ENCODE measurements at regions not wholly inside any gene's neighbourhood (a gene's known extent, or its start where the extent isn't known, plus 50 kb on each side); places are given as distances from the start of the nearest gene placed in this dataset.

DNA sequence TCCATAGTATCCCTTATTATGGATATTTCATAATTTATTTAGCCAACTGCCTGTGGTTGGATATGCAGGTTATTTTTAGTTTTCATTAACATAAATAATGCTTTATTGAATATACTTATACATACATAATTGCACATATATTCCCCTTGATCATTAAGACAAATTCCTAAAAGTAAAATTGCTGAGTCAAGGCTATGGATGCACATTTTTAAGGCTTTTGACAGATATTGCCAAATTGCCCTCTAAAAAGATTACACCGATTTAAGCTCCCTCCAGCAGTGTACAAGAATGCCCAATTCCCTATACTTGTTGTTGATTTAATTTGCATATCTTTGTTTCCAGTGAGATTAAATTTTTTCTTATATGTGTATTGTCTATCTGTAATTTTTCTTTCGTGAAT, 176.7 kb downstream of the C1orf94 start:
- TF ChIP-seq POLR2AphosphoS2 (conservative IDR thresholded peaks at IDR 0.05; ENCODE audit: low read length) (no peak), MYC (IDR thresholded peaks at IDR 0.05; ENCODE audit: borderline replicate concordance, low read length) (no peak), MAZ (IDR thresholded peaks at IDR 0.05; ENCODE audit: borderline replicate concordance, low read depth, low read length) (no peak), ZC3H11A (IDR thresholded peaks at IDR 0.05) (no peak), SMC3 (IDR thresholded peaks at IDR 0.05) (no peak), JUNB (IDR thresholded peaks at IDR 0.05) (no peak), ZSCAN20 (CRISPR knock-in tag; IDR thresholded peaks at IDR 0.05) (no peak), CHD2 (IDR thresholded peaks at IDR 0.05; ENCODE audit: low read length, partially characterized antibody) (no peak), POLR2A (IDR thresholded peaks at IDR 0.05; ENCODE audit: low read length) (no peak), RFX5 (IDR thresholded peaks at IDR 0.05) (no peak), CEBPB (IDR thresholded peaks at IDR 0.05) (no peak)
- TF ChIP-seq, protein P1, sequence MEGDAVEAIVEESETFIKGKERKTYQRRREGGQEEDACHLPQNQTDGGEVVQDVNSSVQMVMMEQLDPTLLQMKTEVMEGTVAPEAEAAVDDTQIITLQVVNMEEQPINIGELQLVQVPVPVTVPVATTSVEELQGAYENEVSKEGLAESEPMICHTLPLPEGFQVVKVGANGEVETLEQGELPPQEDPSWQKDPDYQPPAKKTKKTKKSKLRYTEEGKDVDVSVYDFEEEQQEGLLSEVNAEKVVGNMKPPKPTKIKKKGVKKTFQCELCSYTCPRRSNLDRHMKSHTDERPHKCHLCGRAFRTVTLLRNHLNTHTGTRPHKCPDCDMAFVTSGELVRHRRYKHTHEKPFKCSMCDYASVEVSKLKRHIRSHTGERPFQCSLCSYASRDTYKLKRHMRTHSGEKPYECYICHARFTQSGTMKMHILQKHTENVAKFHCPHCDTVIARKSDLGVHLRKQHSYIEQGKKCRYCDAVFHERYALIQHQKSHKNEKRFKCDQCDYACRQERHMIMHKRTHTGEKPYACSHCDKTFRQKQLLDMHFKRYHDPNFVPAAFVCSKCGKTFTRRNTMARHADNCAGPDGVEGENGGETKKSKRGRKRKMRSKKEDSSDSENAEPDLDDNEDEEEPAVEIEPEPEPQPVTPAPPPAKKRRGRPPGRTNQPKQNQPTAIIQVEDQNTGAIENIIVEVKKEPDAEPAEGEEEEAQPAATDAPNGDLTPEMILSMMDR (IDR thresholded peaks at IDR 0.05), result no peak
- TF ChIP-seq, protein P2, sequence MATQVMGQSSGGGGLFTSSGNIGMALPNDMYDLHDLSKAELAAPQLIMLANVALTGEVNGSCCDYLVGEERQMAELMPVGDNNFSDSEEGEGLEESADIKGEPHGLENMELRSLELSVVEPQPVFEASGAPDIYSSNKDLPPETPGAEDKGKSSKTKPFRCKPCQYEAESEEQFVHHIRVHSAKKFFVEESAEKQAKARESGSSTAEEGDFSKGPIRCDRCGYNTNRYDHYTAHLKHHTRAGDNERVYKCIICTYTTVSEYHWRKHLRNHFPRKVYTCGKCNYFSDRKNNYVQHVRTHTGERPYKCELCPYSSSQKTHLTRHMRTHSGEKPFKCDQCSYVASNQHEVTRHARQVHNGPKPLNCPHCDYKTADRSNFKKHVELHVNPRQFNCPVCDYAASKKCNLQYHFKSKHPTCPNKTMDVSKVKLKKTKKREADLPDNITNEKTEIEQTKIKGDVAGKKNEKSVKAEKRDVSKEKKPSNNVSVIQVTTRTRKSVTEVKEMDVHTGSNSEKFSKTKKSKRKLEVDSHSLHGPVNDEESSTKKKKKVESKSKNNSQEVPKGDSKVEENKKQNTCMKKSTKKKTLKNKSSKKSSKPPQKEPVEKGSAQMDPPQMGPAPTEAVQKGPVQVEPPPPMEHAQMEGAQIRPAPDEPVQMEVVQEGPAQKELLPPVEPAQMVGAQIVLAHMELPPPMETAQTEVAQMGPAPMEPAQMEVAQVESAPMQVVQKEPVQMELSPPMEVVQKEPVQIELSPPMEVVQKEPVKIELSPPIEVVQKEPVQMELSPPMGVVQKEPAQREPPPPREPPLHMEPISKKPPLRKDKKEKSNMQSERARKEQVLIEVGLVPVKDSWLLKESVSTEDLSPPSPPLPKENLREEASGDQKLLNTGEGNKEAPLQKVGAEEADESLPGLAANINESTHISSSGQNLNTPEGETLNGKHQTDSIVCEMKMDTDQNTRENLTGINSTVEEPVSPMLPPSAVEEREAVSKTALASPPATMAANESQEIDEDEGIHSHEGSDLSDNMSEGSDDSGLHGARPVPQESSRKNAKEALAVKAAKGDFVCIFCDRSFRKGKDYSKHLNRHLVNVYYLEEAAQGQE (IDR thresholded peaks at IDR 0.05), result no peak
